ENCODE measurements at regions not wholly inside any gene's neighbourhood (a gene's known extent, or its start where the extent isn't known, plus 50 kb on each side); places are given as distances from the start of the nearest gene placed in this dataset.

DNA sequence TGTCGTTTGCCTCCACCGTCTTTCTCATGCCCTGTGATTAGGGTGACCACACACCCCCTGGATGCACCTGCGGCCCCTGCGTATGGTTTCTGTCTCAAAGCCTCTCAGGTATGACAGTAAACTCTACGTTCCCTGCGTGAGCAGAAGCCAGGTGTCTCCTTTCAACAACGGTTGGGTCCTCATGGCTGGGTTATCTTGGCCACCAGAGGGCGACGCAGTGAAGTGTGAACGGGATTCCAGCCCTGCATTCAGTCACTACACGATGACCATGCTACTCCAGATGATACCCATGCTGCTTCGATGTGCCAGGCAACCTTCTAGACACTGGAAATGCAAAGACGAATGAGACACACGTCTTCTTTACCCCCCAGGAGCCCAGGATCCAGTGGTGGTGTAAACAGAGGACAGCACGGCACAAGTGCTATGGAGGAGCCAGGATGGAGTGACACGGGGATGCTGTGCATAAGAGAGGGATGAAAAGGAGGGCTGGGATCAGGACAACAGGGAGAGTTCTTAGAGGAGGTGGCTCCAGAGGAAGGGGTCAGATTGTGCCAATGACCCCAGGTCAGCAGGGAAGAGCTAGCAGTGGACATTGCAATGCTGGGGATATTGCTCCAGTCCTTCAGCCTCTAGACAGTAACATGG, 228.1 kb upstream of the PFKP start:
- TF ChIP-seq, protein P1, sequence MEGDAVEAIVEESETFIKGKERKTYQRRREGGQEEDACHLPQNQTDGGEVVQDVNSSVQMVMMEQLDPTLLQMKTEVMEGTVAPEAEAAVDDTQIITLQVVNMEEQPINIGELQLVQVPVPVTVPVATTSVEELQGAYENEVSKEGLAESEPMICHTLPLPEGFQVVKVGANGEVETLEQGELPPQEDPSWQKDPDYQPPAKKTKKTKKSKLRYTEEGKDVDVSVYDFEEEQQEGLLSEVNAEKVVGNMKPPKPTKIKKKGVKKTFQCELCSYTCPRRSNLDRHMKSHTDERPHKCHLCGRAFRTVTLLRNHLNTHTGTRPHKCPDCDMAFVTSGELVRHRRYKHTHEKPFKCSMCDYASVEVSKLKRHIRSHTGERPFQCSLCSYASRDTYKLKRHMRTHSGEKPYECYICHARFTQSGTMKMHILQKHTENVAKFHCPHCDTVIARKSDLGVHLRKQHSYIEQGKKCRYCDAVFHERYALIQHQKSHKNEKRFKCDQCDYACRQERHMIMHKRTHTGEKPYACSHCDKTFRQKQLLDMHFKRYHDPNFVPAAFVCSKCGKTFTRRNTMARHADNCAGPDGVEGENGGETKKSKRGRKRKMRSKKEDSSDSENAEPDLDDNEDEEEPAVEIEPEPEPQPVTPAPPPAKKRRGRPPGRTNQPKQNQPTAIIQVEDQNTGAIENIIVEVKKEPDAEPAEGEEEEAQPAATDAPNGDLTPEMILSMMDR (IDR thresholded peaks at IDR 0.05; ENCODE audit: borderline replicate concordance, extremely low read depth, low read length, poor library complexity, severe bottlenecking): peak; percentile 93
- no peak for TF ChIP-seq EZH2 (IDR thresholded peaks at IDR 0.05; ENCODE audit: borderline replicate concordance, low read depth, low read length, severe bottlenecking)

Data from DND-41 (cell line).